ENCODE measurements at regions not wholly inside any gene's neighbourhood (a gene's known extent, or its start where the extent isn't known, plus 50 kb on each side); places are given as distances from the start of the nearest gene placed in this dataset.

DNA sequence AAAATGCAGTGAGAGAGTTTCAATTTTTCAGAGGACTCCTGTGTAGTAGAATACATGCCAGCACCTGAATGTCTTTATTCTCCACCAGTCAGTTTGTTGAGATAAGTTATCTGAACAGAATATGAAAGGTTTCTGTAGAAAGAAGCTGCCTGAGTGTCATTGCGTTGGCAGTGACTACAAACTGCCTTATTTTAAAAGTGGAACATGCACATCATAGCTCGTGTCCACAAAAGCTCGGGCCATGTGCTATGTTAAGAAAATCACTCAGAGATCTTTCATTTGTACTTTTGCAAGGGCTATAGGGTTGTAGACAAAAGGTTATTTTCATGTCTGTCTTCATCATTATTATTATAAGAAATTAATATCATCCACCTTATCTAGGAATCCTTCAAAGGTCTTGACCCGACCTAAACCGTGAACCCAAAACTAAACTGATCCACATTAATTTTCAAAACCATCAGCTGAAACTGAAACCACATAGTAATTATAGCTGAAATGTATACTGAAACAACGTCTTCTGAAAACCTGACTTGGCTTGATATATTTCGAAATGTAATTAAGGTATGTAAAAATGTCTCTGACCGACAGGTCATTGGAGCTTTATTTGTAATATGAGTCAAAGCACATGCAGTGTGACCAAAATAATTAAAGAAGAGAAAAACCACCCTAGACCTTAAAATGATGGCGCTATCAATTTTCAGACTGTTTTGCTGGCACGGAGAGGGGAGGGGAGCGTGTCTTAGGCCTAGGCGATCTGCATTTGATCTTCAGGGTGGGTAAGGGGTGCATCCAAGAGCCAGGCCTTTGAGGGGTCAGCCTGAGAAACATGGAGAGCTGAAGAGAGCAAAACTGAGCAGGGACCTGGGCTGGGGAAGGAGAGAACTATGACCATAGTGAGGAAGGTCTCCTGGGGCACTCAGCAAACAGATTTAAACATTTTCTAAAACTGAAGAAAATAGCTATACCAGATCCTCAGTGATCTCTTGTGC is 232.1 kb downstream of the SOX11 start:
- Histone ChIP-seq H3K9me3 (no peaks in the 10 kb centered on the region), H3K4me3 (no peak overlapping the region), H3K27me3 (no peaks in the 10 kb centered on the region), H3K27ac (no peak overlapping the region), H3K36me3 (no peaks in the 10 kb centered on the region), H3K4me1 (no peaks in the 10 kb centered on the region)
- 82% methylated on average over 12 of the region's 12 CpGs for WGBS, 2 donors
- TF ChIP-seq CTCF (IDR thresholded peaks at IDR 0.05) (no peak), POLR2A (IDR thresholded peaks at IDR 0.05) (no peak)
- no peak for DNase-seq
- intact Hi-C loops (cut with DNase I): no loop called here

DNA sequence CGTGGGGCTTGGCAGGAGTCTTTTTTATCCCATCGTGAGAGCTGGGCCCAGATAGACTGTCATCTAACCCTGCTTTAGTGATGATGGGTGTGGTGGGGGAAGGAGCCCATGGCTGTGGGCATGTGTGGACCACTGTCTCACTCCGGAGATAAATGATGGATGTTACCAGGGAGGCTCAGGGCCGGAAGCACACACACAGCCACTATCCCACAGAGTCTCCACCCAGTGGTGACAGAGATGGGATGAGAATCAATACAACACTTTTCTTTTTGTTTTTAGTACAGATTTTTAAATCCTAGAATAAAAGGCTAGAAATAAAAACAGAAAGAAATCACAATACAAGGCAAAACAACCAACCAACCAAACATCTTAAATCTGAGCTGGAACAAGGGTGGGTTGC is 233.4 kb downstream of the SOX11 start:
- Histone ChIP-seq H3K36me3 (no peaks in the 10 kb centered on the region), H3K27ac (no peak overlapping the region), H3K27me3 (no peaks in the 10 kb centered on the region), H3K4me1 (no peaks in the 10 kb centered on the region), H3K9me3 (no peaks in the 10 kb centered on the region), H3K4me3 (no peak overlapping the region)
- WGBS, 2 donors: 75 to 82% methylated on average over 3 to 4 of the region's 4 CpGs
- DNase-seq: no peak
- TF ChIP-seq POLR2A (IDR thresholded peaks at IDR 0.05) (no peak), CTCF (IDR thresholded peaks at IDR 0.05) (no peak)
- intact Hi-C loops (cut with DNase I): no loop called here

DNA sequence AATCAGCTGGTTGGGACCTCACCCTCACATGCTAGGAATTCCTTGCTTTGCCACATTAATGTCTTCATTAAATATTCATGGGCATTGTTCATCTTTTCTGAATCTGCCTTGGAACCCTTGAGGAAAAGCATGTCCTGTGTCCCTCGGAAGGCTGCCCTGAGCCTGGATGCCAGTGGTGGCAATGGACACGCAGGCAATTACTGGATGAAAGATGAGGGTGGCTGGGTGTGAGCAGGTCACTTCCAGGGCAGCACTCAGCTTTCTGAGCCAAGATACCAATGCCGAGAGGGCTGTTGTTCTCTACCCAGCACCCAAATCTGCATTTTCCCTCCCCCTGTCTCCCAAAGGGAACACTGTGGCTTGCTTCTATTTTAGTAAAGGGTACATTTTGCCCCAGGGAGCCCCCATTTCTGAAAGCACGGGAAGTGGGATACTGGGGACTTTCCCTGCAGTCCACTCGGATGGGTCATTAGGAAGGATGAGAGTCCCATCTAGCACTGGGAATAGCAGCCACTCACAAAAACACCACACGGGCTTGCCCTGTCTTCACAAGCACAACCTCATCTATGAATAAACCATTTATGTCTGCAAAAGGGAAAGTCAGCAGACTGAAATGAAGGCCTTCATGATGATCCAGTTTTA is 234.8 kb downstream of the SOX11 start:
- intact Hi-C loops (cut with DNase I): no loop called here
- H3K4me1 ChIP-seq: no peaks in the 10 kb centered on the region
- no peak for DNase-seq
- no peaks in the 10 kb centered on the region for H3K9me3 ChIP-seq
- H3K36me3 ChIP-seq: no peaks in the 10 kb centered on the region
- no peaks in the 10 kb centered on the region for H3K27me3 ChIP-seq
- H3K4me3 ChIP-seq: no peak overlapping the region
- H3K27ac ChIP-seq: no peak overlapping the region
- WGBS, 2 donors: 50 to 55% methylated on average over 4 to 6 of the region's 6 CpGs
- TF ChIP-seq POLR2A (IDR thresholded peaks at IDR 0.05): no peak
- no peak for TF ChIP-seq CTCF (IDR thresholded peaks at IDR 0.05)

GRCh38 chr2:5932556-5933469 is 240.6 kb downstream of the SOX11 start:
- Histone ChIP-seq H3K36me3 (no peaks in the 10 kb centered on the region), H3K4me1 (no peaks in the 10 kb centered on the region), H3K27me3 (no peaks in the 10 kb centered on the region), H3K4me3 (no peak overlapping the region), H3K9me3 (peaks cover 0 to 5% (median 0%) of the 10 kb centered on the region in 3 donors), H3K27ac (no peak overlapping the region)
- TF ChIP-seq POLR2A (IDR thresholded peaks at IDR 0.05) (no peak), CTCF (IDR thresholded peaks at IDR 0.05) (no peak)
- no peak for DNase-seq
- WGBS, 2 donors: 52% methylated on average over 16 to 19 of the region's 25 CpGs
- intact Hi-C loops (cut with DNase I): no loop called here

Measured in esophagus squamous epithelium (tissue), 5 donors.